Activated CD4-positive, alpha-beta T cell treated with anti-CD3 and anti-CD28 coated beads, Interleukin-2, amount 10 ng/mL, durations not matched to agents 24 days and 14 days (primary cell): ENCODE measurements at regions not wholly inside any gene's neighbourhood (a gene's known extent, or its start where the extent isn't known, plus 50 kb on each side); places are given as distances from the start of the nearest gene placed in this dataset.

ENCODE experiments used
- DNase-seq: peaks from one replicate; pipeline ENCODE4 v3.0.0; 2022
- H3K27ac Mint-ChIP-seq: one replicate; pipeline ENCODE4 v1.8.0; 2022; ENCODE audit warnings: mild to moderate bottlenecking, mixed read lengths
- H3K27me3 Mint-ChIP-seq: one replicate; pipeline ENCODE4 v1.8.0; 2022; ENCODE audit warnings: mixed read lengths
- H3K36me3 Mint-ChIP-seq: one replicate; pipeline ENCODE4 v1.8.0; 2022; ENCODE audit warnings: low read depth, mild to moderate bottlenecking, mixed read lengths
- H3K4me1 Mint-ChIP-seq: one replicate; pipeline ENCODE4 v1.8.0; 2021; ENCODE audit warnings: mixed read lengths
- H3K4me3 Mint-ChIP-seq: one replicate; pipeline ENCODE4 v1.8.0; 2022; ENCODE audit warnings: mild to moderate bottlenecking, moderate library complexity, mixed read lengths
- H3K9me3 Mint-ChIP-seq: one replicate; pipeline ENCODE4 v1.8.0; 2021; ENCODE audit warnings: mixed read lengths
- intact Hi-C: fragments of 100-400 bp; cut with micrococcal nuclease; formaldehyde crosslinking; loops from one replicate; pipeline ENCODE4 v1.15.1; 2023

GRCh38 chr1:117783606-117784396 is 145.6 kb downstream of the GDAP2 start:
- no peaks in the 10 kb centered on the region for H3K36me3 Mint-ChIP-seq
- no peak for DNase-seq
- no peaks in the 10 kb centered on the region for H3K9me3 Mint-ChIP-seq
- H3K27ac Mint-ChIP-seq = no peak overlapping the region
- peaks cover 8% of the 10 kb centered on the region for H3K27me3 Mint-ChIP-seq
- intact Hi-C loops = no loop called here
- no peak overlapping the region for H3K4me3 Mint-ChIP-seq
- H3K4me1 Mint-ChIP-seq = peaks cover 4% of the 10 kb centered on the region

GRCh38 chr1:117788014-117788413 is 141.4 kb downstream of the GDAP2 start:
- Mint-ChIP-seq H3K27ac (no peak overlapping the region), H3K27me3 (peaks cover 4% of the 10 kb centered on the region), H3K9me3 (no peaks in the 10 kb centered on the region), H3K36me3 (no peaks in the 10 kb centered on the region), H3K4me1 (peaks cover 4% of the 10 kb centered on the region), H3K4me3 (no peak overlapping the region)
- intact Hi-C loops = no loop called here
- DNase-seq = no peak

- Mint-ChIP-seq H3K27me3 (peaks cover under 1% of the 10 kb centered on the region), H3K27ac (no peak overlapping the region), H3K4me1 (no peaks in the 10 kb centered on the region), H3K4me3 (no peak overlapping the region), H3K36me3 (no peaks in the 10 kb centered on the region), H3K9me3 (no peaks in the 10 kb centered on the region)
- DNase-seq = no peak
- intact Hi-C loops = no loop called here
These were observed 136.0 kb downstream of the GDAP2 start for GRCh38 chr1:117793413-117793812.

- H3K27me3 Mint-ChIP-seq = peaks cover 2% of the 10 kb centered on the region
- no peaks in the 10 kb centered on the region for H3K9me3 Mint-ChIP-seq
- intact Hi-C loops = no loop called here
- no peak overlapping the region for H3K4me3 Mint-ChIP-seq
- no peak for DNase-seq
- H3K36me3 Mint-ChIP-seq = no peaks in the 10 kb centered on the region
- no peaks in the 10 kb centered on the region for H3K4me1 Mint-ChIP-seq
- H3K27ac Mint-ChIP-seq = no peak overlapping the region
These were observed 135.3 kb downstream of the GDAP2 start for GRCh38 chr1:117794073-117794472.

- H3K36me3 Mint-ChIP-seq = no peaks in the 10 kb centered on the region
- H3K4me1 Mint-ChIP-seq = no peaks in the 10 kb centered on the region
- H3K9me3 Mint-ChIP-seq = no peaks in the 10 kb centered on the region
- no peak overlapping the region for H3K4me3 Mint-ChIP-seq
- intact Hi-C loops = no loop called here
- no peak for DNase-seq
- H3K27ac Mint-ChIP-seq = no peak overlapping the region
- peaks cover 7% of the 10 kb centered on the region for H3K27me3 Mint-ChIP-seq
These were observed 134.2 kb downstream of the GDAP2 start for GRCh38 chr1:117795190-117795589.

- Mint-ChIP-seq H3K27me3 (peaks cover 8% of the 10 kb centered on the region), H3K4me3 (no peak overlapping the region), H3K36me3 (no peaks in the 10 kb centered on the region), H3K27ac (no peak overlapping the region), H3K4me1 (no peaks in the 10 kb centered on the region), H3K9me3 (no peaks in the 10 kb centered on the region)
- DNase-seq = no peak
- intact Hi-C loops = no loop called here
These were observed 133.6 kb downstream of the GDAP2 start for GRCh38 chr1:117795792-117796191.

GRCh38 chr1:117796226-117796625 is 133.2 kb downstream of the GDAP2 start:
- Mint-ChIP-seq H3K36me3 (no peaks in the 10 kb centered on the region), H3K27ac (no peak overlapping the region), H3K4me3 (no peak overlapping the region), H3K27me3 (peaks cover 8% of the 10 kb centered on the region), H3K4me1 (no peaks in the 10 kb centered on the region), H3K9me3 (no peaks in the 10 kb centered on the region)
- no peak for DNase-seq
- intact Hi-C loops = no loop called here

- Mint-ChIP-seq H3K27me3 (peaks cover 15% of the 10 kb centered on the region), H3K36me3 (no peaks in the 10 kb centered on the region), H3K4me3 (no peak overlapping the region), H3K27ac (no peak overlapping the region), H3K9me3 (no peaks in the 10 kb centered on the region), H3K4me1 (no peaks in the 10 kb centered on the region)
- intact Hi-C loops = no loop called here
- DNase-seq = no peak
These were observed 130.9 kb downstream of the GDAP2 start for GRCh38 chr1:117798550-117798949.

GRCh38 chr1:117802531-117803257 is 126.7 kb downstream of the GDAP2 start:
- intact Hi-C loops = no loop called here
- Mint-ChIP-seq H3K4me3 (no peak overlapping the region), H3K27me3 (peaks cover 39% of the 10 kb centered on the region), H3K27ac (no peak overlapping the region), H3K36me3 (no peaks in the 10 kb centered on the region), H3K9me3 (no peaks in the 10 kb centered on the region), H3K4me1 (no peaks in the 10 kb centered on the region)
- peak; percentile 27 for DNase-seq

- no peaks in the 10 kb centered on the region for H3K4me1 Mint-ChIP-seq
- no peak overlapping the region for H3K4me3 Mint-ChIP-seq
- H3K36me3 Mint-ChIP-seq = no peaks in the 10 kb centered on the region
- H3K27ac Mint-ChIP-seq = no peak overlapping the region
- intact Hi-C loops = no loop called here
- H3K9me3 Mint-ChIP-seq = no peaks in the 10 kb centered on the region
- DNase-seq = no peak
- peaks cover 39% of the 10 kb centered on the region for H3K27me3 Mint-ChIP-seq
These were observed 126.1 kb downstream of the GDAP2 start for GRCh38 chr1:117803318-117803717.

GRCh38 chr1:117809764-117810163 is 119.7 kb downstream of the GDAP2 start:
- no peak overlapping the region for H3K4me3 Mint-ChIP-seq

GRCh38 chr1:117810553-117810952 is 118.9 kb downstream of the GDAP2 start:
- Mint-ChIP-seq H3K4me3 (no peak overlapping the region), H3K36me3 (no peaks in the 10 kb centered on the region), H3K4me1 (peaks cover 2% of the 10 kb centered on the region), H3K9me3 (no peaks in the 10 kb centered on the region), H3K27me3 (peaks cover 17% of the 10 kb centered on the region), H3K27ac (no peak overlapping the region)
- DNase-seq = no peak
- intact Hi-C loops = no loop called here

More at GRCh38 chr1:117809764-117810163, 119.7 kb downstream of the GDAP2 start:
- no peak for DNase-seq
- H3K9me3 Mint-ChIP-seq = no peaks in the 10 kb centered on the region
- peaks cover 25% of the 10 kb centered on the region for H3K27me3 Mint-ChIP-seq
- no peaks in the 10 kb centered on the region for H3K36me3 Mint-ChIP-seq
- peaks cover 2% of the 10 kb centered on the region for H3K4me1 Mint-ChIP-seq
- intact Hi-C loops = no loop called here
- no peak overlapping the region for H3K27ac Mint-ChIP-seq

- Mint-ChIP-seq H3K9me3 (no peaks in the 10 kb centered on the region), H3K27me3 (peaks cover 4% of the 10 kb centered on the region), H3K4me3 (no peak overlapping the region), H3K4me1 (peaks cover 2% of the 10 kb centered on the region), H3K36me3 (no peaks in the 10 kb centered on the region), H3K27ac (no peak overlapping the region)
- DNase-seq = no peak
- intact Hi-C loops = no loop called here
These were observed 116.4 kb downstream of the GDAP2 start for GRCh38 chr1:117812869-117813511.
